Stimulated activated naive CD8-positive, alpha-beta T cell treated with anti-CD3 and anti-CD28 coated beads, Interleukin-15, Interleukin-2, amounts not matched to agents 100 U/mL and 50 U/mL, for 24 hours (primary cell): ENCODE measurements at regions not wholly inside any gene's neighbourhood (a gene's known extent, or its start where the extent isn't known, plus 50 kb on each side); places are given as distances from the start of the nearest gene placed in this dataset.
"Not testable (repeated sequence)": the region's sequence is repeated elsewhere in the genome, so short reads cannot be mapped to it uniquely, and the experiment has no call there.

Source experiments
- ATAC-seq: fragments of 150-1000 bp; cut with Tn5 transposase; one replicate; pipeline ENCODE4 v1.10.0; 2021
- DNase-seq: peaks from one replicate; pipeline ENCODE4 v3.0.0; 2021

- DNase-seq (no peak), ATAC-seq (no peak)
These were observed 1188.5 kb downstream of the BRD1 start for GRCh38 chr22:48639021-48639795.

- ATAC-seq (no peak), DNase-seq (no peak)
These were observed 1190.4 kb downstream of the BRD1 start for GRCh38 chr22:48637231-48637630.

GRCh38 chr22:48636746-48637145 lies 1190.9 kb downstream of the BRD1 start:
- ATAC-seq (no peak), DNase-seq (no peak)

GRCh38 chr22:48635816-48636215 lies 1191.9 kb downstream of the BRD1 start:
- ATAC-seq (no peak), DNase-seq (no peak)

- DNase-seq (no peak), ATAC-seq (no peak)
These were observed 1192.6 kb downstream of the BRD1 start for GRCh38 chr22:48635031-48635430.

- no peak for DNase-seq
These were observed 1193.5 kb downstream of the BRD1 start for GRCh38 chr22:48633996-48634836.

GRCh38 chr22:48632646-48633246 lies 1194.9 kb downstream of the BRD1 start:
- no peak for ATAC-seq
- no peak for DNase-seq

More at GRCh38 chr22:48633996-48634836, 1193.5 kb downstream of the BRD1 start:
- ATAC-seq: no peak

GRCh38 chr22:48631288-48631863 lies 1196.3 kb downstream of the BRD1 start:
- DNase-seq: no peak
- no peak for ATAC-seq

- no peak for ATAC-seq
- DNase-seq: no peak
These were observed 1196.8 kb downstream of the BRD1 start for GRCh38 chr22:48630848-48631247.

- ATAC-seq: no peak
- DNase-seq: no peak
These were observed 1197.3 kb downstream of the BRD1 start for GRCh38 chr22:48630433-48630754.

GRCh38 chr22:48629631-48630432 lies 1197.8 kb downstream of the BRD1 start:
- no peak for ATAC-seq
- DNase-seq: no peak

- ATAC-seq (no peak), DNase-seq (no peak)
These were observed 1198.7 kb downstream of the BRD1 start for GRCh38 chr22:48628891-48629543.

GRCh38 chr22:48627966-48628365 lies 1199.7 kb downstream of the BRD1 start:
- ATAC-seq (no peak), DNase-seq (no peak)

- no peak for ATAC-seq
- DNase-seq: no peak
These were observed 1200.5 kb downstream of the BRD1 start for GRCh38 chr22:48627203-48627602.

GRCh38 chr22:48624401-48624800 lies 1203.3 kb downstream of the BRD1 start:
- ATAC-seq (no peak), DNase-seq (no peak)

- DNase-seq: no peak
- ATAC-seq: no peak
These were observed 1204.7 kb downstream of the BRD1 start for GRCh38 chr22:48622891-48623545.

- no peak for DNase-seq
- ATAC-seq: no peak
These were observed 1206.6 kb downstream of the BRD1 start for GRCh38 chr22:48621085-48621484.

- not testable (repeated sequence) for DNase-seq, ATAC-seq
These were observed 1207.2 kb downstream of the BRD1 start for GRCh38 chr22:48620460-48620859.

GRCh38 chr22:48619721-48620120 lies 1208.0 kb downstream of the BRD1 start:
- ATAC-seq: no peak
- no peak for DNase-seq

- DNase-seq (no peak), ATAC-seq (no peak)
These were observed 1209.3 kb downstream of the BRD1 start for GRCh38 chr22:48618326-48618725.

- ATAC-seq (no peak), DNase-seq (no peak)
These were observed 1211.0 kb downstream of the BRD1 start for GRCh38 chr22:48616656-48617055.
